Tibial nerve (tissue), 4 donors: ENCODE measurements at regions not wholly inside any gene's neighbourhood (a gene's known extent, or its start where the extent isn't known, plus 50 kb on each side); places are given as distances from the start of the nearest gene placed in this dataset. TPM values are rescaled to one million over a fixed set of nuclear protein-coding genes. Genes with fewer than 3 reads are reported as not detected.
"Not testable (repeated sequence)": the region's sequence is repeated elsewhere in the genome, so short reads cannot be mapped to it uniquely, and the experiment has no call there.

ENCODE experiments used
- DNase-seq, 2 donors: peaks; one replicate each; pipeline ENCODE4 v3.0.0-alpha.2; 2019; ENCODE audit warnings: low spot score in 2 of 2
- H3K27ac ChIP-seq, 4 donors: fragments of 200-600 bp; sonication (generic) in 3 of 4; one replicate each; pipeline ENCODE4 v1.5.1; 2017 to 2019; ENCODE audit warnings: mild to moderate bottlenecking in 1 of 4
- H3K27me3 ChIP-seq, 2 donors: fragments of 200-600 bp; sonication (generic) in 1 of 2; one replicate each; pipeline versions ENCODE4 v1.5.1 to v1.6.0; 2017 to 2019
- H3K36me3 ChIP-seq, 3 donors: fragments of 200-600 bp; sonication (generic); one replicate each; pipeline ENCODE4 v1.5.1; 2018 to 2019
- H3K4me1 ChIP-seq, 4 donors: fragments of 200-600 bp; sonication (generic) in 3 of 4; one replicate each; pipeline ENCODE4 v1.5.1; 2017 to 2019
- H3K4me3 ChIP-seq, 4 donors: fragments of 200-600 bp; sonication (generic) in 3 of 4; one replicate each; pipeline ENCODE4 v1.5.1; 2017 to 2019; ENCODE audit warnings: mild to moderate bottlenecking in 1 of 4, moderate library complexity in 1 of 4
- H3K9me3 ChIP-seq, 4 donors: fragments of 200-600 bp; sonication (generic) in 3 of 4; one replicate each; pipeline ENCODE4 v1.5.1; 2017 to 2019
- EP300 ChIP-seq, 2 donors: sonication (generic); formaldehyde crosslinking; IDR thresholded peaks; one replicate each; pipeline ENCODE4 v1.6.1; 2017; ENCODE audit warnings: antibody characterized with exemption in 2 of 2, mild to moderate bottlenecking in 1 of 2
- POLR2A ChIP-seq, 2 donors: fragments of 450-650 bp; IDR thresholded peaks; one replicate each; pipeline ENCODE4 v1.6.1; 2017; ENCODE audit warnings: antibody characterized with exemption in 2 of 2, mild to moderate bottlenecking in 2 of 2, moderate library complexity in 2 of 2
- WGBS, 2 donors: methylation state at CpG; one replicate each; pipeline ENCODE4 v1.1.5; 2018; 5-methylcytosine and 5-hydroxymethylcytosine counted together
- small RNA-seq: library from RNA; depleted of rRNA; stranded (forward); fragments of <200 nt; gene quantifications from one replicate; pipeline ENCODE3, GENCODE V24; 2016
- TF ChIP-seq, protein P1 (sequence below), 5 experiments: fragments of 200-600 bp in 3 of 5; fragments of 450-650 bp in 2 of 5; sonication (generic) in 3 of 5; IDR thresholded peaks; one replicate each; pipeline ENCODE4 v1.5.1; 2016 to 2019; ENCODE audit warnings: antibody characterized with exemption in 5 of 5, mild to moderate bottlenecking in 3 of 5, moderate library complexity in 2 of 5

DNA sequence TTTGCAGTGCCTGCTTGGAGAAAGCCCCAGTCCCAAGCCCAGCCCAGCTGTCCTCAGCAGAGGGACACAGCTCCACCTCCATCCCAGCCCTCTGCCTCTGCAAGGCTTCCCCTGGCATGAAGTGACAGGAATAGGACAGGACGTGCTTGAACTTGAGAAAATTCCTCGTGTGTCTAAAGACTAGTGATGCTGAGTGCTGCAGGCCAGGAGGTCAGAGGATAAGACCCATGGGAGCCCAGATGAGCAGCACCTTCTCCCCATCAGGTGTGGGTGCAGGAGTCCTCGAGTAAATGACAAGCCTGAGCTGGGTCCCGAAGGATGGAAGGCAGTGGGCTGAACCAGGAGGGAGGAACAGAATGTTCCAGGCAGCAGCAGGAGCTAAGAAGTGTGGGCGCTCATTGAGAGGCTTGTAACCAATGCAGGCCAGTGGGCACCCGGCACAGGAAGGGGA lies 67.8 kb upstream of the UXS1 start:
- Histone ChIP-seq H3K9me3 (no peaks in the 10 kb centered on the region), H3K27me3 (no peaks in the 10 kb centered on the region), H3K4me1 (no peaks in the 10 kb centered on the region), H3K4me3 (no peak overlapping the region), H3K36me3 (no peaks in the 10 kb centered on the region), H3K27ac (no peak overlapping the region)
- DNase-seq, result no peak
- TF ChIP-seq POLR2A (IDR thresholded peaks at IDR 0.05) (no peak), EP300 (IDR thresholded peaks at IDR 0.05) (no peak)
- TF ChIP-seq, protein P1, sequence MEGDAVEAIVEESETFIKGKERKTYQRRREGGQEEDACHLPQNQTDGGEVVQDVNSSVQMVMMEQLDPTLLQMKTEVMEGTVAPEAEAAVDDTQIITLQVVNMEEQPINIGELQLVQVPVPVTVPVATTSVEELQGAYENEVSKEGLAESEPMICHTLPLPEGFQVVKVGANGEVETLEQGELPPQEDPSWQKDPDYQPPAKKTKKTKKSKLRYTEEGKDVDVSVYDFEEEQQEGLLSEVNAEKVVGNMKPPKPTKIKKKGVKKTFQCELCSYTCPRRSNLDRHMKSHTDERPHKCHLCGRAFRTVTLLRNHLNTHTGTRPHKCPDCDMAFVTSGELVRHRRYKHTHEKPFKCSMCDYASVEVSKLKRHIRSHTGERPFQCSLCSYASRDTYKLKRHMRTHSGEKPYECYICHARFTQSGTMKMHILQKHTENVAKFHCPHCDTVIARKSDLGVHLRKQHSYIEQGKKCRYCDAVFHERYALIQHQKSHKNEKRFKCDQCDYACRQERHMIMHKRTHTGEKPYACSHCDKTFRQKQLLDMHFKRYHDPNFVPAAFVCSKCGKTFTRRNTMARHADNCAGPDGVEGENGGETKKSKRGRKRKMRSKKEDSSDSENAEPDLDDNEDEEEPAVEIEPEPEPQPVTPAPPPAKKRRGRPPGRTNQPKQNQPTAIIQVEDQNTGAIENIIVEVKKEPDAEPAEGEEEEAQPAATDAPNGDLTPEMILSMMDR (IDR thresholded peaks at IDR 0.05), result no peak
- 49 to 56% methylated on average over 6 of the region's 6 CpGs for WGBS, 2 donors

DNA sequence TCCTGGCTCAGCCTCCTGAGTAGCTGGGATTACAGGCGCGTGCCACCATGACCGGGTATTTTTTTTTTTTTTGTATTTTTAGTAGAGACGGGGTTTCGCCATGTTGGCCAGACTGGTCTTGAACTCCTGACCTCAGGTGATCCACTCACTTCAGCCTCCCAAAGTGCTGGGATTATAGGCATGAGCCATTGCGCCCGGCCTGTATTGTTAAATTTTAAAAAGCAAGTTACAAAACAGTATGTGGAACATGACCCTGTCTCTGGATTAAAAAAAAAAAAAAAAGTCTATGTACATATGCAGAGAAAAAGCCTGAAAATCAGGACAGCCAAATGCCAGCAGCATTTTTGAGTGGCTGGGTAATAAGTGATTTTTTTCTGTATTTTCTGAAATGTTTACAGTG lies 64.8 kb upstream of the UXS1 start:
- H3K9me3 ChIP-seq, H3K27me3 ChIP-seq, H3K27ac ChIP-seq, H3K4me3 ChIP-seq, DNase-seq, H3K4me1 ChIP-seq, H3K36me3 ChIP-seq: not testable (repeated sequence)
- WGBS, 2 donors, result 95% methylated on average over 7 of the region's 7 CpGs

DNA sequence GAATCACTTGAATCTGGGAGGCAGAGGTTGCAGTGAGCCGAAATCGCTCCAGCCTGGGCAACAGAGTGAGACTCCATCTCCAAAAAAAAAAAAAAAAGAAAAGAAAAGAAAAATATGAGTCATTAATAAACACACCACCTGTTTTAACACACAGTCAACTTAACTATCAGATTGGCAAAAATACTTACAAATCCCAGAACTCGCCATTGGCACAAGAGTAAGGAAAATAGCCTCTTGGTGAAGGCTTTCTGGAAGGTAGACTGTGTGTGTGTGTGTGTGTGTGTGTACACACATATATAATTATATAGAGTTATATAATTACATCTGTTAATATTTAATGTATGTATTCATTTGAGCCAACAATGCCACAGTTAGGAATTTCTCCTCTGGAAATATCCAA lies 63.7 kb upstream of the UXS1 start:
- Histone ChIP-seq H3K36me3 (no peaks in the 10 kb centered on the region), H3K27ac (no peak overlapping the region), H3K27me3 (no peaks in the 10 kb centered on the region), H3K4me3 (no peak overlapping the region), H3K4me1 (no peaks in the 10 kb centered on the region), H3K9me3 (no peaks in the 10 kb centered on the region)
- no peak for DNase-seq
- WGBS, 2 donors, result 97 to 98% methylated on average over 3 of the region's 3 CpGs
- no peak for TF ChIP-seq POLR2A (IDR thresholded peaks at IDR 0.05)
- TF ChIP-seq EP300 (IDR thresholded peaks at IDR 0.05), result no peak
- TF ChIP-seq, protein P1 (IDR thresholded peaks at IDR 0.05), result no peak

DNA sequence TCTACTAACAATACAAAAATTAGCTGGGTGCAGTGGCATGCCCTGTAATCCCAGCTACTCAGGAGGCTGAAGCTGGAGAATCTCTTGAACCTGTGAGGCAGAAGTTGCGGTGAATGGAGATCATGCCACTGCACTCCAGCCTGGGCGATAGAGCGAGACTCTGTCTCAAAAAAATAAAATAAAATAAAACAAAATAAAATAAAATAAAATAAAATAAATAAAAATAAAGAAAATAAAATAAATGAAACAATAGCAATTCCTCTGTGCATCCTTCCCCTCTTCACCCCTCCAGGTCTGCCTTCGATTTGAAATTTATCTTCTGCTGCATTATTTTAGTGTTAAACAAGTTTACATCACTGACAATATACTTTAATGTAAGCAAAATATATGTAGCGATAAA lies 63.0 kb upstream of the UXS1 start:
- no peaks in the 10 kb centered on the region for H3K9me3 ChIP-seq
- no peaks in the 10 kb centered on the region for H3K27me3 ChIP-seq
- no peaks in the 10 kb centered on the region for H3K4me1 ChIP-seq
- H3K27ac ChIP-seq, result no peak overlapping the region
- TF ChIP-seq, protein P1 (IDR thresholded peaks at IDR 0.05), result no peak
- no peak for TF ChIP-seq EP300 (IDR thresholded peaks at IDR 0.05)
- TF ChIP-seq POLR2A (IDR thresholded peaks at IDR 0.05), result no peak
- H3K36me3 ChIP-seq, result no peaks in the 10 kb centered on the region
- H3K4me3 ChIP-seq, result no peak overlapping the region
- no peak for DNase-seq
- WGBS, 2 donors, result 93 to 96% methylated on average over 5 of the region's 5 CpGs

DNA sequence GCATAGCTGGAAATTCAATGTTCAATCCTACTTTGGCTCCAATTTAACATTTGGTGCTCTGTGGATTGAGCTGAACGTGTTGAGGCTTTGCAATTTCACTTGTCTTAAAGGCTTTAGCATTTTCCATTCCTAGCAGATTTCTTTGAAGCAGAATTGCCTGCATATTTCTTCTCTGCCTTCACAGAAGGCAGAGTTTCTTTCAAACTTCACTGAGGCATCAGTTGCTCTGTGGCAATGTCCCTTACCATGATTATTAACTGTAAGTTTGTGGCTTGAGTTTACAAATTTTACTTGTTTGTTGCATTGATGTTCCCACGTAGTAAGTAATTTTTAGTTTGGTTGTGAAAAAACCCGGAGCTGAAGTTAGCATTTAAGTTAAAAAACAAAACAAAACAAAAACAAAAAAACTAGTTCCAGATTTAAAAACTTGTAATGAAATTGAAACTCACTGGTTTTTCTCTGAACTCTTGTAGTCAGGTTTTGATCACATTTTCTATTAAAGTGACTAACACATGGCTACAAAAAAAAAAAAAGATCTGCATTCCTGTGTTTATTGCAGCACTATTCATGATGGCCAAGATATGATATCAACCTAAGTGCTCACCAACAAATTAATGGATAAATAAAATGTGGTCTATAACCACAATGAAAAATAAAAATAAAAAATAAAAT lies 55.2 kb upstream of the UXS1 start:
- not testable (repeated sequence) for H3K4me1 ChIP-seq, DNase-seq, H3K27ac ChIP-seq, H3K9me3 ChIP-seq, H3K4me3 ChIP-seq, H3K36me3 ChIP-seq, H3K27me3 ChIP-seq
- WGBS, 2 donors, result 57 to 62% methylated on average over 3 of the region's 3 CpGs

DNA sequence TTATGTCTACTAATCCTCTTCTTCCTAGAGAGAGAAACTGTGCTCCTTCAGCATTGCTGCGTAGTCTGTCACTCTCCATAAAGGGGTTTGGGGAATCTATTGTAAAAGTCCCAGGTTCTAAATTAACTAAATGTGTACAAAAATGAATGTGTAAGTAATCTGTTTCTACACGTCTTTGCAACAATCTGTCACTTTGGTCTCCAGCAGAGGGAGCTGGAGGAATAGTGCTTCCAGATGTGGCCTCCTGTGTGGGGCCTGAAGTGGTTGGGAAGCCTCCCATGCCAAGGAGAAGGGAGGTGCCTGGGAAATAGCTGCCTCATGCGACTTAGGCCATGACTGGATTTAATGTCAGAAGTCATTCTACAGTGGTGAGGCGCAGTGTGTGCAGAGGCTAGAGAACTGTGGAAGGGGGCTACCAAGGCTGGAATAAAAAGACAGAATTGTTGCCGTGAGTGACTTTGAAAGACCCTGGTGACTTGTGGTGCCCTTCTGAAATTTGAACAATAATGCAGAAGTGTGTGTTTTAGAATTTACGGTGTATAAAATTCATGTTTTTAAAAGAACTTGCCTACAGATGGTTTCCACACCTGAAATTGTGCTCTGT lies 54.5 kb upstream of the UXS1 start:
- H3K4me1 ChIP-seq, H3K9me3 ChIP-seq, H3K36me3 ChIP-seq, H3K4me3 ChIP-seq, H3K27ac ChIP-seq, H3K27me3 ChIP-seq: not testable (repeated sequence)
- TF ChIP-seq, protein P1 (IDR thresholded peaks at IDR 0.05), result peak in 4 of 5 experiments; percentile 14 to 32 (median 24)
- DNase-seq, result peak in 1 of 2 donors; percentile 41
- 39 to 41% methylated on average over 5 of the region's 6 CpGs for WGBS, 2 donors

Small RNAs in the stretch of these regions (small RNA-seq; reads per million reads assigned to genes)
- gene AC114755.3, result not detected
